H1 (cell line): ENCODE measurements at regions not wholly inside any gene's neighbourhood (a gene's known extent, or its start where the extent isn't known, plus 50 kb on each side); places are given as distances from the start of the nearest gene placed in this dataset.

ENCODE experiments used
- CTCF ChIA-PET: fragments of 300-600 bp; sonication (Branson Sonifier 250); formaldehyde crosslinking; loops from one replicate; lab custom pipeline; 2021; ENCODE audit not compliant: partially characterized antibody; lab: Charles Lee
- POLR2A ChIA-PET: fragments of 300-600 bp; sonication (Branson Sonifier 250); formaldehyde crosslinking; loops from one replicate; lab custom pipeline; 2021; ENCODE audit warnings: inconsistent platforms; ENCODE audit not compliant: partially characterized antibody; lab: Charles Lee
- DNase-seq, 2 experiments: peaks; one replicate each; pipeline versions ENCODE4 v3.0.0 to v3.0.0-alpha.2; 2010 to 2022; ENCODE audit warnings: low spot score in 2 of 2, low read depth in 1 of 2, mixed read lengths in 1 of 2
- FAIRE-seq: peaks from 2 replicates; lab custom pipeline; 2011; peaks lifted over from hg19 to GRCh38; lab: Jason Lieb, UNC
- H2AFZ ChIP-seq: 2 replicates; pipeline ENCODE4 v1.8.1; 2012; ENCODE audit warnings: low read length, inconsistent platforms
- H2AK5ac ChIP-seq: 2 replicates; pipeline ENCODE4 v1.6.1; 2013; ENCODE audit warnings: low read depth, low read length
- H2BK120ac ChIP-seq: replicated peaks from 2 replicates; pipeline ENCODE3; 2013; ENCODE audit warnings: low read depth, low read length, inconsistent platforms
- H2BK12ac ChIP-seq: 2 replicates; pipeline ENCODE4 v1.6.1; 2013; ENCODE audit warnings: low read depth, low read length
- H2BK15ac ChIP-seq: 2 replicates; pipeline ENCODE4 v1.6.1; 2013; ENCODE audit warnings: low read length
- H2BK20ac ChIP-seq: 2 replicates; pipeline ENCODE4 v1.6.1; 2013; ENCODE audit warnings: low read length
- H2BK5ac ChIP-seq: 2 replicates; pipeline ENCODE4 v1.6.1; 2013; ENCODE audit warnings: low read depth, low read length
- H3K14ac ChIP-seq: 2 replicates; pipeline ENCODE4 v1.6.1; 2013; ENCODE audit warnings: inconsistent platforms; ENCODE audit not compliant: insufficient read length
- H3K18ac ChIP-seq: 2 replicates; pipeline ENCODE4 v1.6.1; 2013; ENCODE audit warnings: low read length; ENCODE audit errors: extremely low read depth
- H3K23ac ChIP-seq: 2 replicates; pipeline ENCODE4 v1.6.1; 2013; ENCODE audit warnings: inconsistent platforms; ENCODE audit not compliant: insufficient read length
- H3K23me2 ChIP-seq: 2 replicates; pipeline ENCODE4 v1.6.1; 2013; ENCODE audit warnings: low read depth, low read length
- H3K27ac ChIP-seq: 2 replicates; pipeline ENCODE4 v1.6.1; 2011; ENCODE audit warnings: low read depth, low read length, inconsistent platforms
- H3K27me3 ChIP-seq, 4 experiments: replicated peaks in 1 of 4; 1 replicate in 1 of 4; 2 replicates in 3 of 4; pipeline versions ENCODE4 v1.6.1 to v1.8.1; 2011 to 2013; ENCODE audit warnings: low read length in 3 of 4, mild to moderate bottlenecking in 3 of 4, inconsistent platforms in 2 of 4, mixed read lengths in 2 of 4, moderate library complexity in 1 of 4; ENCODE audit not compliant: control insufficient read depth in 3 of 4, insufficient read depth in 3 of 4; ENCODE audit errors: extremely low read depth in 1 of 4
- H3K36me3 ChIP-seq, 4 experiments: 2 replicates each; pipeline versions ENCODE4 v1.6.1 to v1.8.1; 2011 to 2013; ENCODE audit warnings: mild to moderate bottlenecking in 4 of 4, low read length in 3 of 4, moderate library complexity in 2 of 4, control low read depth in 1 of 4, inconsistent platforms in 1 of 4; ENCODE audit not compliant: insufficient read depth in 4 of 4, control insufficient read depth in 2 of 4
- H3K4ac ChIP-seq: replicated peaks from 2 replicates; pipeline ENCODE3; 2013; ENCODE audit warnings: low read length, low read depth, mixed read lengths, inconsistent platforms; ENCODE audit not compliant: insufficient read length
- H3K4me1 ChIP-seq, 4 experiments: replicated peaks in 1 of 4; 1 replicate in 1 of 4; 2 replicates in 3 of 4; pipeline versions ENCODE4 v1.6.1 to v1.8.1; 2011 to 2013; ENCODE audit warnings: low read length in 3 of 4, inconsistent platforms in 2 of 4, mixed read lengths in 1 of 4; ENCODE audit not compliant: insufficient read depth in 4 of 4, control insufficient read depth in 3 of 4
- H3K4me2 ChIP-seq, 2 experiments: 2 replicates each; pipeline versions ENCODE4 v1.6.1 to v1.8.1; 2011 to 2013; ENCODE audit warnings: low read depth in 2 of 2, low read length in 2 of 2, control low read depth in 1 of 2, inconsistent platforms in 1 of 2, mild to moderate bottlenecking in 1 of 2; ENCODE audit not compliant: insufficient read depth in 1 of 2
- H3K4me3 ChIP-seq, 4 experiments: fragments of 200-600, 300-600 bp in 1 of 4; sonication (generic), shearing (Covaris generic), sonication (Bioruptor Twin) in 1 of 4; 2 replicates each; pipeline versions ENCODE4 v1.5.1 to v1.8.1; 2011 to 2016; ENCODE audit warnings: low read length in 4 of 4, low read depth in 3 of 4, control low read depth in 2 of 4, inconsistent platforms in 2 of 4, mild to moderate bottlenecking in 2 of 4, mixed read lengths in 1 of 4, moderate library complexity in 1 of 4; ENCODE audit not compliant: insufficient read depth in 2 of 4; ENCODE audit errors: extremely low read depth in 1 of 4
- H3K56ac ChIP-seq: replicated peaks from 2 replicates; pipeline ENCODE3; 2013; ENCODE audit warnings: low read depth, mild to moderate bottlenecking, mixed read lengths, low read length, inconsistent platforms; ENCODE audit not compliant: insufficient read length
- H3K79me1 ChIP-seq: 2 replicates; pipeline ENCODE4 v1.6.1; 2013; ENCODE audit warnings: low read depth, low read length, control low read depth
- H3K79me2 ChIP-seq, 2 experiments: 2 replicates each; pipeline versions ENCODE4 v1.6.1 to v1.8.1; 2012 to 2013; ENCODE audit warnings: low read length in 2 of 2, mild to moderate bottlenecking in 2 of 2, inconsistent platforms in 1 of 2; ENCODE audit not compliant: insufficient read depth in 2 of 2, control insufficient read depth in 1 of 2
- H3K9ac ChIP-seq, 4 experiments: replicated peaks in 1 of 4; 1 replicate in 1 of 4; 2 replicates in 3 of 4; pipeline versions ENCODE4 v1.6.1 to v1.8.1; 2011 to 2013; ENCODE audit warnings: low read depth in 3 of 4, low read length in 3 of 4, control low read depth in 2 of 4, mild to moderate bottlenecking in 2 of 4, moderate library complexity in 2 of 4, inconsistent platforms in 1 of 4; ENCODE audit errors: extremely low read depth in 1 of 4
- H3K9me3 ChIP-seq, 2 experiments: 2 replicates each; pipeline versions ENCODE4 v1.6.1 to v1.8.1; 2012 to 2013; ENCODE audit warnings: mild to moderate bottlenecking in 2 of 2, moderate library complexity in 2 of 2, control low read depth in 1 of 2, inconsistent platforms in 1 of 2, low read depth in 1 of 2, low read length in 1 of 2, mixed read lengths in 1 of 2; ENCODE audit not compliant: insufficient read depth in 2 of 2
- H4K20me1 ChIP-seq, 2 experiments: replicated peaks in 1 of 2; 2 replicates each; pipeline versions ENCODE3 to v1.8.1; 2011 to 2013; ENCODE audit warnings: inconsistent platforms in 2 of 2, low read length in 2 of 2, mild to moderate bottlenecking in 1 of 2; ENCODE audit not compliant: insufficient read depth in 2 of 2, control insufficient read depth in 1 of 2
- H4K5ac ChIP-seq: 2 replicates; pipeline ENCODE4 v1.6.1; 2013; ENCODE audit warnings: low read length, low read depth, mixed read lengths, inconsistent platforms; ENCODE audit not compliant: insufficient read length
- H4K8ac ChIP-seq: 2 replicates; pipeline ENCODE4 v1.8.0; 2013; ENCODE audit warnings: mild to moderate bottlenecking, moderate library complexity, low read length, inconsistent platforms; ENCODE audit not compliant: insufficient read depth; ENCODE audit errors: extremely low read depth
- H4K91ac ChIP-seq: replicated peaks from 2 replicates; pipeline ENCODE3; 2013; ENCODE audit warnings: low read length, mixed read lengths, inconsistent platforms; ENCODE audit not compliant: insufficient read length
- CEBPB ChIP-seq: IDR thresholded peaks from 2 replicates; pipeline ENCODE4 v1.6.1; 2012; ENCODE audit warnings: low read depth, low read length
- CTCF ChIP-seq, 3 experiments: IDR thresholded peaks; 1 replicate in 2 of 3; 2 replicates in 1 of 3; pipeline versions ENCODE4 v1.5.1 to v1.6.1; 2011; ENCODE audit warnings: low read length in 3 of 3, mild to moderate bottlenecking in 3 of 3, inconsistent platforms in 2 of 3, low read depth in 1 of 3, moderate library complexity in 1 of 3; ENCODE audit not compliant: insufficient read depth in 1 of 3; ENCODE audit errors: control extremely low read depth in 1 of 3
- EGR1 ChIP-seq: IDR thresholded peaks from 2 replicates; pipeline ENCODE4 v1.6.1; 2011; ENCODE audit warnings: low read depth, low read length, borderline replicate concordance
- EZH2 ChIP-seq: fragments of 200-600 bp; sonication (generic); IDR thresholded peaks from 2 replicates; pipeline ENCODE4 v1.7.1; 2012; ENCODE audit warnings: low read depth, mild to moderate bottlenecking, moderate library complexity, low read length, inconsistent platforms; ENCODE audit not compliant: severe bottlenecking
- GTF2F1 ChIP-seq: IDR thresholded peaks from 2 replicates; pipeline ENCODE4 v1.6.1; 2012; ENCODE audit warnings: low read depth, low read length, improper control_type of control experiment, borderline replicate concordance
- POLR2AphosphoS5 ChIP-seq: IDR thresholded peaks from 2 replicates; pipeline ENCODE4 v1.6.1; 2011; ENCODE audit warnings: low read depth, low read length
- POU5F1 ChIP-seq: IDR thresholded peaks from 2 replicates; pipeline ENCODE4 v1.6.1; 2011; ENCODE audit warnings: low read depth, mild to moderate bottlenecking, low read length, moderate library complexity
- RAD21 ChIP-seq, 2 experiments: IDR thresholded peaks in 1 of 2; conservative IDR thresholded peaks in 1 of 2; 2 replicates each; pipeline ENCODE4 v1.6.1; 2011; ENCODE audit warnings: low read depth in 2 of 2, low read length in 2 of 2, improper control_type of control experiment in 1 of 2, inconsistent platforms in 1 of 2, mild to moderate bottlenecking in 1 of 2, moderate library complexity in 1 of 2
- SIN3A ChIP-seq, 2 experiments: IDR thresholded peaks in 1 of 2; conservative IDR thresholded peaks in 1 of 2; 2 replicates each; pipeline ENCODE4 v1.6.1; 2011 to 2012; ENCODE audit warnings: low read length in 2 of 2, improper control_type of control experiment in 1 of 2, low read depth in 1 of 2, mild to moderate bottlenecking in 1 of 2
- SUZ12 ChIP-seq: fragments of 200-600 bp; sonication (generic); IDR thresholded peaks from 2 replicates; pipeline ENCODE4 v1.6.1; 2012; ENCODE audit warnings: mild to moderate bottlenecking, inconsistent platforms, low read length, moderate library complexity, mixed read lengths
- ZNF274 ChIP-seq: IDR thresholded peaks from 2 replicates; pipeline ENCODE4 v1.7.0; 2012; ENCODE audit warnings: low read length, borderline replicate concordance; ENCODE audit errors: extremely low read depth
- WGBS, 2 experiments: shearing (Covaris generic) in 1 of 2; methylation state at CpG; one replicate each; pipeline versions ENCODE4 v1.1.6 to v1.1.7; 2013 to 2015; ENCODE audit warnings: low lambda C conversion rate in 2 of 2, mixed read lengths in 2 of 2, inconsistent platforms in 1 of 2, low coverage in 1 of 2, missing lambda C conversion rate in 1 of 2; ENCODE audit not compliant: insufficient replicate concordance in 2 of 2, insufficient coverage in 1 of 2, insufficient read length in 1 of 2; ENCODE audit errors: extremely low coverage in 1 of 2, missing lambda C conversion rate in 1 of 2; 5-methylcytosine and 5-hydroxymethylcytosine counted together

GRCh38 chr1:119294199-119294598 is 74.4 kb upstream of the HAO2 start:
- peaks cover 0 to 10% (median 5%) of the 10 kb centered on the region in 4 experiments; a peak in 5 of 7 replicates for H3K4me1 ChIP-seq
- no peak overlapping the region for H4K8ac ChIP-seq
- H2BK120ac ChIP-seq = no peak overlapping the region
- H2BK5ac ChIP-seq = peak overlapping the region; percentile 20; the same call in 1 of the 2 replicates
- no peaks in the 10 kb centered on the region for H3K79me2 ChIP-seq
- ChIA-PET POLR2A (interaction anchor here (0.6 to 1.4 kb wide), 3 partner anchors 9 to 64 kb away, joined by 3 read pairs; no protein-coding TSS in a partner anchor), CTCF (interaction anchor here (0.7 to 27.2 kb wide), 7 partner anchors 9 to 285 kb away, joined by 3 to 368 read pairs (median 6); partner anchors contain the start of gene HAO2)
- no peaks in the 10 kb centered on the region for H3K23me2 ChIP-seq
- peak overlapping the region; percentile 66; the same call in 1 of the 2 replicates for H2BK20ac ChIP-seq
- DNase-seq (no peak), FAIRE-seq (no peak)
- peak overlapping the region; percentile 3 to 23; a peak in 1 of 4 replicates for H3K4me2 ChIP-seq
- H3K18ac ChIP-seq = no peak overlapping the region; the same call in 1 of the 2 replicates
- no peak overlapping the region for H3K56ac ChIP-seq
- no peak overlapping the region for H3K27ac ChIP-seq
- no peak overlapping the region for H4K5ac ChIP-seq
- H2BK15ac ChIP-seq = peak overlapping the region; percentile 76; the same call in 1 of the 2 replicates
- H3K9ac ChIP-seq = no peak overlapping the region
- H2BK12ac ChIP-seq = peak overlapping the region; percentile 72
- H4K91ac ChIP-seq = no peak overlapping the region
- H3K27me3 ChIP-seq = no peaks in the 10 kb centered on the region
- H3K23ac ChIP-seq = no peak overlapping the region
- H3K4me3 ChIP-seq = no peak overlapping the region
- H3K4ac ChIP-seq = no peak overlapping the region
- no peak overlapping the region for H3K14ac ChIP-seq
- no peaks in the 10 kb centered on the region for H3K79me1 ChIP-seq
- no peak overlapping the region for H2AFZ ChIP-seq
- WGBS, 2 experiments = 88% methylated on average over 3 of the region's 3 CpGs; no CpG with 5 or more reads in 1 of the 2 experiments
- H3K9me3 ChIP-seq = no peaks in the 10 kb centered on the region
- no peaks in the 10 kb centered on the region for H4K20me1 ChIP-seq
- H2AK5ac ChIP-seq = peak overlapping the region; percentile 70; the same call in 1 of the 2 replicates
- H3K36me3 ChIP-seq = no peaks in the 10 kb centered on the region
- TF ChIP-seq EGR1 (no peak), CTCF (IDR thresholded peaks at IDR 0.05; ENCODE audit: control extremely low read depth in 1 of 3, insufficient read depth in 1 of 3, low read depth in 1 of 3, low read length in 3 of 3) (no peak), POLR2AphosphoS5 (no peak), ZNF274 (no peak), SIN3A (conservative IDR thresholded peaks at IDR 0.05 in 1 of 2, IDR thresholded peaks at IDR 0.05 in 1 of 2; ENCODE audit: low read depth in 1 of 2, low read length in 2 of 2) (no peak), GTF2F1 (no peak), RAD21 (IDR thresholded peaks at IDR 0.05 in 1 of 2, conservative IDR thresholded peaks at IDR 0.05 in 1 of 2; ENCODE audit: low read depth in 2 of 2, low read length in 2 of 2) (no peak), POU5F1 (no peak), CEBPB (no peak), EZH2 (no peak), SUZ12 (no peak)
